HG03196 (cell line): ENCODE measurements at regions not wholly inside any gene's neighbourhood (a gene's known extent, or its start where the extent isn't known, plus 50 kb on each side); places are given as distances from the start of the nearest gene placed in this dataset.

Experiments
- ATAC-seq: cut with Tn5 transposase; IDR thresholded peaks from one replicate; pipeline ENCODE4 v1.9.1; 2021; ENCODE audit not compliant: unreplicated experiment

DNA sequence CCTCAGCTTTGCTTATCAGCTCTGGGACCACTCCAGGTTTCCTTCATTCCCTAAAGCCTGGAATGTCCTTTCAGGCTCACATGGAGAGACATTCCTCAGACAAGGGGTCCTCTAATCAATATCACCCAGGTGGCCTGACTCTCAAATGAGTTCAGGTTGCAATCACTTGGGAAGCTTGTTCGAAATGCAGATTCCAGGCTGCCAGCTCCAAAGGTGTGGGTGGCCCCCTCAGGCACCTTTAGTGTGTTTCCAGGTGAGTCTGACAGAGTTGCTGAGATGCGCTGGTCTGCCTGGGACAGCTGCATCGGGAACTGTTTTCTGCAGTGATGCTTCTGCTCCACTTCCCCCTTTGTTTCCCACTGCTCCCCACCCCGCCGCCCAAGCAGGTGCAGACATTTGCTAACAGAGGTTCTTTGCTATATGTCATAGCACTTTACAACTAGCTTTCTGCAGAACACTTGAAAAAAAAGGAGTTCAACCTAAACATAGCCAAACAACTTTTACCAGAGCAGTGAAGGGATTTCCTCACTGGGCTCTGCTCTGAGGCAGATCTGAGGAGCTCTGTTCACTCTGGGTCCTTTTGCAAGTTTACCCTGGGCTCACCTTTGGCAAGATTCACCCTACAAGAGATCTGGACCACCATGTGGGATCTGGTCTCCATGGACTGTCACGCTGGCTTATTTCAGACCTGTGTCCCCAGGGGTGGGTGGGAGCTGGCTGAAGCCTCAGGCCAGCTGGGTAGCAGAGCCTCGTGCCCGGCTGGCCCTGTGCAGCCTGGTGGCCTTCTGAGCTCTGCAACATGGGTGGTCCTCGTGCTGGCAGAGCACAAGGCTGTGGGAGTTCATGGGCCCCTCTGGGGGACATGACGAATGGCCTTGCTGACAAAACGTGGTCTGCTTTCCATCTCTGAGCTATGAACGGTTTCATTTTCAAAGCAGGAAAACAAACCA lies 539.6 kb downstream of the CCDC171 start:
- no peak for ATAC-seq

DNA sequence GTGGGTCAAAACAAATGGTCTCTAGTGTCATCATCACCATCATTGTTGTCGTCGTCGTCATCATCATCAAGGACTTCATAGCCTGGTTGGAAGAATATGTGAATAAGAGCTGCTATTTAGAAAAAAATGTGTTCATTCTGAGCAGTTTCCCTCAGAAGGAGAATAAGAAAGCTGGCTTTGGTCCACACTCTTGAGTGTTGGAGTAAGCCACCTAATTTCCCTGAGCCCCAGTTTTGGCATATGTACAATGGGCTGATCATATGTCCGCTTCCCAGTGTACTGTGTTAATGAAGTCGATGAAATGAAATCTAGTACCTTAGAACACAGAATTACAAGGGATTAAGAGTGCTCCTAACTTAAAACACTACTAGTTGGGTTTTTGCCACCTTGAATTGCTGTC lies 545.5 kb downstream of the CCDC171 start:
- no peak for ATAC-seq

DNA sequence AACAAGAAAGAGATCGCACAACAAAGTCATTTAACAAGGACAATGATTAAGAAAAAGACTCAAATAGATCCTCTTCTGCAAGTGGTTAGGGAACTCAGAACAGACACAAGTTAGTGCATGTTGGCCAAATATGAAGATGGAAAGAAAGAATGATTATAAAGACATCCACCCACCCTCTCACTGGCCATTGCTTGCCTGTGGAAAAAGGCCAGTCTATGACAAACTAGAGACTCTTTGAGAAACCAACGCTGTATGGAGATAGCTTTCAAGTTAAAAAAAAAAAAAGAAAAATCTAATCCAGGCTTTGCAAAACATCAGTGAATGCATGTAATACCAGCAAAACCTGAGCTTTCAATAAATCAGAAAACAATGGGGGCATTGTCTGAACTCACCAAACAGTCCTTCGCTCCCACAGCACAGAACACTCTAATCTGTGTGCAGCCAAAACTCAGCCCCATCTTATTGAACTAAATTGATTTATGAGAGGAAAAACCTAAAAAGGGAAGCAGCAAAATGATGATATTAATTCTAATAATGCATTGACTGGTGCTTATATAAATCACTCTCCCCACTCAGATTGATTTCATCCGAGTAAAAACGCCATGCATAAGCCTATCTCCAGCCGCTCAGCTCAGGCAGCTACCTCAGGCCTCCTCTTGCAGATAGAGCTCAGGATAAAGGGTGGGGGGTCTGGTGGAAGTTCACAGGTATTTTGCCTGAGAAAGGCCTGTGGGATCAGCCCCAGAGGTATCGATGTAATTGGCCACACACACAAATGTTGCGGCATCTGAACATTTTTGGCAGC lies 547.1 kb downstream of the CCDC171 start:
- no peak for ATAC-seq

DNA sequence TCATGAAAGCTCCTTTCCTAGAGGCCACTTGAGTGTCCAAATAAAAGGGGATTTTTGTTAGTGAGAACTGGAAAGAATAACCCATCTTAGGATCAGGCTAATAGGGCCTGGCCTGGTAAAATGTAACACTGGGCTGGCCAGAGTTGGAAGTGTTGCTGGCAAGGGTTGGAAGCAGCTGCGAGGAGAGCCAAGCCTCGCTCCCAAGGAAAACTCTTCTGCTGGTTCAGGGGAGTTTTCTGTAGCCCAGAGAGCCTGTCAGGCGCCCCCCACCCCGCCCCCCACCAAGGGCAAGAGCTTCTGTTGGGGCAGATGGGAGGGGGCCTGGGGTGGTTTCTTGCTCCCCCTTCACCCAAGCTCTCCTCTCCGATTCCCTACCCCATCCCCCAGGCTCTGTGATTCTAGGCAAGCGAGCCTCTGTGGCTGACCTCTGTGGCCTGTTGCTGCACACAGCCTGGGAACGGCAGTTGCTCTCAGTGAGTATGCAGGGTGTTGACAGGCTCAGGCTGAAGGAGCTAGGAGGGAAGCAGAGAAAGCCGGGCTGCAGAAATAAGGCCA lies 547.8 kb downstream of the CCDC171 start:
- ATAC-seq = no peak

DNA sequence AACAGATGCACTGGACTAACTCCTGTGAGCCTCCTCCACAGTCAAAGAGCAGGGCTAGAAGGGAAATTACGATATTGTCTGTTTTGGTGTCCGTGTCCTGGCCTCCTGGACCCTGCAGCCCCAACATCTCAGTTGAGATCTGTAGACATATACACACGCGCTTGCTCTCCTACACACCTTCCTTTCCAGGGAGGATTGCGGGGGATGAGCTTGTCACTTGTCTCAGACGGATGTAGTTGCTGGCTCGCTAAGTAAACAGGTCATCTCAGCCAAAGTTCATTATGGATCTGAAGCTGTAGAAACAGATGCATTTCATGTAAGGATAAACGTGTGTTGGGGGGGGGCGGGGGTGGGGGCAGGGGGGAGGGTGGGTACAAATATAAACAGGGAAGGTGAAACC lies 549.3 kb downstream of the CCDC171 start:
- ATAC-seq = no peak

DNA sequence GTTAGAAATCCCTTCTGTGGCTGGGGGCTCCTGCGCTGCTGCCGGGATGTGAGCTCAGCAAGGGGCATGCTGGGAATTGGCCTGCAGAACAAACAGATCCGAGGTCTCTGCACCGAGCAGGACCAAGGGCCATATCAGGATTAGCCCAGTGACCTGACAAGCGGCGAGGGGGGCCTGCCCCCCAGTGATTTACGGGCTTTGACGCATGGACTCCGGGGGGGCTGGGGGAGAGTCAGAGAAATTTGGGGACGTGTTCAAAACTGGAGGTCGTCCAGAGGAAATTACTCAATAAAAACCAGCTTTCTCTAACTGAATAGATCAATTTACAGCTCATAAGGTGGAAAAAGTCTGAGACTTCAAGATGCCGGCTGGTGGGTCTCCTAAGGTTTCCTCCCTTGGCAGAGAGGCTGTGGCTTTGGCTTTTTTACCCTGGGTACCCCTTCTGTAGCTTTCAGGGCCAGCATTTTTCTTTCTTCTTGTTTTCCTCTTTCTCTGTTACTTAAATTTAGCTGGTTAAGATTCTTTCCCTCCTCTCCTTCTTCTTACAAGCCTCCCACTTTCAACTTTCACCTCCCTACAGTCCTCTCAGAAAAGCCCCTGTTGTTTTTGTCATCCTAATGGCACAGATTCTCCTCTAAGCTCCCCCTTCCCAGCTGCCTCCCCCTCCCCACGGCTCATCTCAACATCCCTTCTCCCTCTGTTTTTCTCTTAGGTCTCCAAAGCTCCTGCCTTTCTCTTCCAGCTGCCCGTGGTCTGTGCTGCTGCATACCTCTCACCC lies 551.0 kb downstream of the CCDC171 start:
- ATAC-seq = no peak

DNA sequence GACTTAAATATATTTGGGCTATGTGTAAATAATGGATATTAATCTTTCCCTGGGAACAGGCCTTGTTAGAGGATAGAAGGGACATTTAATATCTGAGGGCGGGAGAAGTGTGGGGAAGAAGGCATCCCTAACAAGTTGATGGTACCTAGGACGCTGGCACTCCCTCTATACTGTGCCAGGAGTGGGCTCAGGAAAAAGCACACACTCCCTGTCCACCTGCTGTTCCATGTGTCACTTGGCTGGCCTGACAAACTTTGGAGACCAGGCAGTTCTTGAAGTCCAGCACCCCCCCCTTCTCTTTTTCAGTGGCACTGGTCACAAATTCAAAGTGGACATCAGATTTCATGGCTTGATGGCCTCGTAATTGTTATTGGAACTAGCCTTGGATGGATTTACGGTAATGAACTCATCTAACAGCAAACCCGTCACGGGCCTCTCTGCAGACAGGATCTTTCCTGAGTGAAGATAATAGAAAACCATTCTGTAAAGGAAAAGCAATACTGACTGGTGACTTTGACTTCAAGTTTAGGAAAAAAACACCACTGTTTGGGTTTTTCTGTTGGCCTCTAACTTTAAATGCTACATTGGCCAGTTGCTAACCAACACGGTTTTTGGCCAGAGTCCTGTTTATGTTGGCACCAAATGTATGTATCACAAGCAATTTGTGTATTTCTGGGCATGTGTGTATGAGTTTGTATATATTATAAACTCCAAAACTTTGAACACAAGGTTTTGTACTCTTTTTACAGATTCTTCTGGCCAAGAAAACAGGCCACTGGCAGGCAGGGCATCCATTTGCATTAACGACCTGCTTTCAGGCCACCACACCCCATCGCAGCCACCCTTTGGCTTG lies 552.6 kb downstream of the CCDC171 start:
- no peak for ATAC-seq

DNA sequence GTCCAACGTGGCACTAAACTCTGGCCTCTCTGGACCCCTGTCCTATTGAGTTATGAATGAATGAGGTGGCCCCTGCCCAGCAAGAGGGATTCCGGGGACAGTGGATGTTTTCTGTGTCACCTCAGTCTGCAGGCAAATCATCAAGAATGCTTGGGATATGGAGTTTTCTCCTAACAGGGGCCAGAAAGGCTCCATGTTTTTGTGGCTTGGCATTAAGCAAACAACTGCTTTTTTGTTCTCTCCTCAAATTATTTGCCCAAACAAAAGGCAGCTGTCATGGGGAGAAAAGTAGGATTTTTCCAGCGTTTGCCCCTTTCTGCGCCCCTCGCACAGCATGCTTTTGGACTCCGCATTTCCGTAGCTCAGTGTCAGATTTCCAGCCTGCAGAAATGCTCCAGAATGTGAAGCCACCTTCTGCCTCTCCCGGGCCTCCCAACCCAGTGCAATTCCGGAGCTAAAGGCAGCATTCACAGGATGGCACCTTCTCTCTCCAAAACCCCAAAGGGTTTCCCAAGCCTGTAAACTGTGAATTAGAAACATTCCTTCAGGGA lies 553.3 kb downstream of the CCDC171 start:
- no peak for ATAC-seq

DNA sequence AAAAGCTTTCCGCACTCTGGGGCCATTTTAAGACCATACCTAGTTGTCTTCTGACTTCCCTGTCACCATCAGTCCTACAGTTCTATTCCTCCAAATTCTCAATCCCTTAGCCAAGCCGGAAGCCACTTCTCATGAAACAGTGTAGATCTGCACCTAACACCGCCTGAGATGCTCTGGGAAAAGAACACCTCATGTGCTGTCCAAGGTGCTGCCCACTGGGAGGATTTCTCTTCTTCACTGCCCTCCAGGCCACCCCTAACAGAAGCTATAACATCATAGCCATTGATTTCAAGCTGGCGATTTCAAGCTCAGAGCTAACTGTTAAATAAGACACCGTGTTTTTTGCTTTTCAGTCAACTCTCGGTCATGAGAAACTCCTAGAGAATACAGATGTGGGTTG lies 559.3 kb downstream of the CCDC171 start:
- ATAC-seq = no peak

DNA sequence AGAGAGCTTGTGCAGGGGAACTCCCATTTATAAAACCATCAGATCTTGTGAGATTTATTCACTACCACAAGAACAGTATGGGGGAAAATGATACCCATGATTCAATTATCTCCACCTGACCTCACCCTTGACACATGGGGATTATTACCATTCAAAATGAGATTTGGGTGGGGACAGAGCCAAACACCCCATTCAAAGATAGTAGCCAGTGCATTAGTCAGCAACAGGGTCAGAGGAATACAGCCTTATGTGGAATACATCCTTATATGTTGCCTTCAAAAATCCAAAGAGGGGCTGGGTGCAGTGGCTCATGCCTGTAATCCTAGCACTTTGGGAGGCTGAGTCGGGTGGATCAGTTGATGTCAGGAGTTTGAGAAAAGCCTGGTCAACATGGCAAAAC lies 563.2 kb downstream of the CCDC171 start:
- no peak for ATAC-seq

DNA sequence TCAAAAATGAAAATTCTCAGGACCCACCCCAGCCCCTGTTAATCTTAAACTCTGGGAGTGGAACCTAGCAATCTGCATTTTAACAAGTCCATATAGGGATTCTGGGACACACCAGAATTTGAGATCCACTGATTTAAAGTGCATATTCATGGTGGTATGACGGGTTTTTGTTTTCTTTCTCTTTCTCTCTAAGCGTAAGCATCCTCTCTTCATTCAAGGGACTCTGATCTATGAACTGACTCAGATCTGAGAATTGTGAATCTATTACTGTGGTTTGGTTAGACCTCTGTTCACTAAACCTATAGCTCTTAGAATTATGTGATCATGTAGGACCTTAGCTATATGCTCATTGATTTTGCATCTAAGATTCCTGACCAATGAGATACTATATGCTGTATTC lies 565.2 kb downstream of the CCDC171 start:
- no peak for ATAC-seq

DNA sequence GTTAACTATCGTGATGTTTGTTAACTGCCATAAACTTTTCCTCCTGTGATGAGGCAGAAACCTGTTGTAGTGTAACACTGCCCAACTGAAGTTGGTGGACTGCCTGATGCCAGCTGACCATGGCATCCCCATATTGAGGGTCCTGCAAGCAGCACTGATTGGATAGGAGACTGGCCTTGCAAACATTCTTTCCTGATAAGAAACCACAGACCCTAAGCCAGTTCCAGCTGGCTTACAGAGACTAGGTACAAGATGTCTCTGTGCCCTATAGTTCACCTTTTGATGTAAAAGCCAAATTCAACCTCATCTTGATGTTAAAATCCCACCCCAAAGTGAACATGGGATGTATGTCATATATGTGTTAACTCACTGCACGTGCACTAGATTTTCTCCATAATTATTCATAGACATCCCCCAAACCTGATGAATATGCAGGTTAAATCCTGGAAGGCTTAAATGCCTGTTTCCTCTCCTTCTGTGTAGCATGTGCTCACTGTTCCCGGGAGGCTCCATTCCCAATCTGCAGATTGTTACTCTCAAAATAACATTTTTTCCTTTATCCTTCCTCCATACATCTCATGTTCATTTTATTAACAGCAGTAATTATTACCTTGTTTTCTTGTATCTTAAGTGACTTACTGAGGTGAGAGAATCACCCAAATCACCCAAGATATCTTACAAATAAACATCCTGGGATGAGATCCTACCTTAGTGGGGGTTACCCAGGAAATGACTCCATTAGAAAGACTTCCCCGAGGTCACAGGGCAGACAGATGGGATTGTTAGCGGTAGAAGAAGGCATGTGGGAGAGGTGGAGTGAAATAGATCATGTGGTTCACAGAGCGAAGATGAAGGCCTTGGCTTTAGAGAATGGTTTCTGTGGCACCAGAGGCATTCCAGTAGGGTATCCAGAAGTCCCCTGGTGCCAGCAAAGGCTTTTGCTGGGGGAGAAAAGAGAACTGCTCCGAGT lies 566.7 kb downstream of the CCDC171 start:
- no peak for ATAC-seq

DNA sequence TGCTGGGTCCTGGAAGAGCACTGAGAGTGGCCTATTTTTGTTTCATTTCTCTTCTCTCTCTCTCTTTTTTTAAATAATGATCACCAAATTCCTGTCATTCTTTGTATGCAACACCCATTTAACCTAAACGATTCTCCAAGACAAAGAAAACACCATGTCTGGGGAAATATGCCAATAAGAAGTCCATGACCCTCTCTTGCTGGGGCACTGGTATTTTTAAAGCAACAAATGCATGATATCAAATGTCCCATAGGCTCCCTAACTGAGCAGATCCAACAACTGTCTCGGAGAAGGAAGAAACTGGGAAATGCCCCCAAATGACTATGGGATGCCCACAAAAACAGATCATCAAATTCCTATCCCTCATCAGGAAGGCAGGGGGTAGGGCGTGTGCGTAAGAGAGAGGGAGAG lies 567.4 kb downstream of the CCDC171 start:
- no peak for ATAC-seq

DNA sequence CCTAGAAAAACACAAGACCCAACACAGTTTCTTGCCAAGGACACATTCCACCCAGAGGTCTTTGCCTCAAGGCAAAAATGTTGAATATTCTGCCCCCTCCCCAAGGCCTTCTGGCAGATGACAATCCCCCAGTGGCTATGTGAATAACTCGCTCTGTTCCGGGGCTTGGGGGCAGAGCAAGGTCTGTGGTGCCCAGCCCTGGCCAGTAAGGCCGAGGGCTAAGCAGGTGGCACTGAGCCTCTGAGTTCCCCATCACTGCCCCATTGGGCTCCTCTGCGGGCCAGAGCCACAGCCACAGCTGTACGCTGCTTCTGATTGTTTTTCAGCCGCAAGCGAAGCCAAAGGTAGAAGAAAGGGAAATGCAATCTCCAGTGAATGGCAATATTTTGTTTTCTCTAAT lies 567.9 kb downstream of the CCDC171 start:
- no peak for ATAC-seq

DNA sequence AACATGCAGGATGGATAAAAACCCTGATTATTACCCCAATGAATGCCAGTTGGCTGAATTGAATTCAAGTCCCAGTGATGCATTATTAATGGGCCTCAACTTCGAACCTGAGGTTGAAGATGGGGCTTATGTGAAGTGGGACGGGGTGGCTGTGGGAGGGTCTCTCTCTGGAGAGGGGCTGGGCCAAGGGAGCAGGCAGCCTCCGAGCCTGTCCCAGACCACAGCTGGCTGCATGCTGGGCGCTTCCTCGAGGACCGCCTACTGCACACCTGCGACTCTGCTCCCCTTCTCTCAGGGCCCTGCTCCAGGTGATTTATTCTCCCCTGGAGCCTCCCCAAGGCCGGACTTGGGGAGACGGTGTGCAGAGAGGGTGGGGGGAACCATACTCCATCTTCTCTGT lies 568.3 kb downstream of the CCDC171 start:
- no peak for ATAC-seq

DNA sequence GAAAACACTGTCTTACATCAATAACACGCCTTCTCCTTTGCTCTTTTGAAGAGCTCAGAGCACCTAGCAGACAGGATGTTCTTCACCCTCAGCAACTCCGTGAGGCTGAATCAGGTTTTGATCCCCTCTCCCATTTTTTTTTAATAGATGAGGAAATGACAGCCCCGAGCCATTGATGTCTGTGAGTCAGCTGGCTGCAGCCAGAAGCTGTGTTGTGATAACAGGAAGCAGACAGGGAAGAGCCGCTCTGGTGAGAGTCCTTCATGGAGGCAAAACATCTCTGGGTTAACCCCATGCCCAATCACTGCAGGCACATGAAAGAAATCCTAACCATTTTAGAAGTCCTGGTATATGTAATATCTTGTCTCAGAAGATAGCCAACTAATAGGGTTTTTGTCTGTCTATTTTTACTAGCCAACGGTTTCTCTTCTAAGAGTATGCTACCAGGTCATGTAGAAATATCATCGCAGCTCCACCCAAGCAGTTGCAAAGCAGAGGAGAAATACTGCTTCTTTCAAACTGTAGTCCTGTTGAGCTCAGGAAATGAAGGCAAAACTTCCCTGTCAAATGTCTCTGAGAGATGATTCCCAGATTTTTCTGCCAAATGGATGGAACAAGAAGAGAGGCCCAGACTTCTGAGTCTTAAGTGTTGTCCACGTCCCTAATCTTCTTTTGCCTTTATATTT lies 568.9 kb downstream of the CCDC171 start:
- no peak for ATAC-seq

DNA sequence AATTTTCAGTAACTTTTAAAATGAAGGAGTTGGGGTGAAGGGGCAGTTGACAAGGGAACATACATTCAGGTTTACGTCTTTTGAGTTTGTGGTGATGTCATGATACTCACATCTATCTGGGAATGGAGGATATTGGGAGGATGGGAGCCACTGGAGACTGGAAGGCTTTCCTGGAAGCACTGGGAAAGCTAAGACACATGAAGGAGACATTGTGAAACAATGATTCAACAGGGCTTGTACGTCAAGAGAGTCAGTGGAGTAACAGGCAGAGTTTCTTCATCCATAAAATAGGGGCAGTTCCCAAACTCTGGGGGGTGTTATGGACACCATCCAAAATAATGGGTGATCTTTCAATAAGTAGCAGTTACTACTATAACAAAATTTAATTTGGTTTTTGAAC lies 572.8 kb downstream of the CCDC171 start:
- ATAC-seq = no peak

DNA sequence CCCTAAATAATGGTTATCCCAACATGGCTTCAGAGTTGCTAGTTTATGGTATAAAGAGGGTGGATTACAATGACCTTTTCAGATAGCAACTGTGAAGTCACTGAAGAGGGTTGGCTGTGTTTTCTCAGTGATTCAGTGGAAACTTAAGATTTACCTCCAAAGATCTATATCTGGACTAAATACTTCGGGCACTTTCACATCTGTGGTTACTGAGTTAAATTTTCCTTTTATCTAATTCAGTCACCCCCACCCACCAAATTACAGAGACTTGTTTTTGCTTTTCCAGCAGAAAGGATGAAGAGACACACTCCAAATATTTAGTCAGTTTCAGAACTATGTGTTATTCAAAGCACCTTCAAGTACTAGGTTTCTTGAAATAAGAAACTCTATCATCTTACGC lies 573.2 kb downstream of the CCDC171 start:
- ATAC-seq = no peak
